H9 (cell line): ENCODE measurements at regions not wholly inside any gene's neighbourhood (a gene's known extent, or its start where the extent isn't known, plus 50 kb on each side); places are given as distances from the start of the nearest gene placed in this dataset.

Experiments used
- DNase-seq: peaks from one replicate; pipeline ENCODE4 v3.0.0-alpha.2; 2017
- H2AFZ ChIP-seq: one replicate; pipeline ENCODE4 v1.6.1; 2013; ENCODE audit warnings: mild to moderate bottlenecking, low read length, control low read depth, moderate library complexity
- H2AK5ac ChIP-seq: 2 replicates; pipeline ENCODE4 v1.6.1; 2013; ENCODE audit warnings: low read length, control low read depth, mixed read lengths; ENCODE audit not compliant: insufficient read length
- H2BK120ac ChIP-seq: one replicate; pipeline ENCODE4 v1.6.1; 2013; ENCODE audit warnings: low read depth, mild to moderate bottlenecking, low read length, control low read depth, inconsistent platforms; ENCODE audit not compliant: poor library complexity, severe bottlenecking
- H2BK12ac ChIP-seq: 2 replicates; pipeline ENCODE4 v1.6.1; 2013; ENCODE audit warnings: low read length, control low read depth, mixed read lengths, low read depth; ENCODE audit not compliant: insufficient read length
- H2BK15ac ChIP-seq: 2 replicates; pipeline ENCODE4 v1.6.1; 2013; ENCODE audit warnings: low read depth, low read length, control low read depth
- H2BK20ac ChIP-seq: one replicate; pipeline ENCODE4 v1.6.1; 2013; ENCODE audit warnings: low read depth, mild to moderate bottlenecking, low read length, control low read depth, inconsistent platforms; ENCODE audit not compliant: poor library complexity, severe bottlenecking
- H2BK5ac ChIP-seq: 2 replicates; pipeline ENCODE4 v1.6.1; 2013; ENCODE audit warnings: low read length, control low read depth, mixed read lengths; ENCODE audit not compliant: insufficient read length
- H3K14ac ChIP-seq: 2 replicates; pipeline ENCODE4 v1.6.1; 2013; ENCODE audit warnings: low read length, control low read depth; ENCODE audit not compliant: insufficient read depth
- H3K18ac ChIP-seq: 2 replicates; pipeline ENCODE4 v1.6.1; 2013; ENCODE audit warnings: low read depth, mild to moderate bottlenecking, mixed read lengths, low read length, control low read depth; ENCODE audit not compliant: insufficient read length
- H3K23ac ChIP-seq: 2 replicates; pipeline ENCODE4 v1.6.1; 2013; ENCODE audit warnings: low read length, control low read depth, mixed read lengths, low read depth; ENCODE audit not compliant: insufficient read length
- H3K23me2 ChIP-seq: 2 replicates; pipeline ENCODE4 v1.6.1; 2013; ENCODE audit warnings: low read depth, mild to moderate bottlenecking, mixed read lengths, low read length, control low read depth; ENCODE audit not compliant: insufficient read length, poor library complexity, severe bottlenecking
- H3K27ac ChIP-seq: 2 replicates; pipeline ENCODE4 v1.5.1; 2013; ENCODE audit warnings: low read length, control low read depth, mixed read lengths, low read depth; ENCODE audit not compliant: insufficient read length
- H3K27me3 ChIP-seq: 2 replicates; pipeline ENCODE4 v1.6.1; 2013; ENCODE audit warnings: low read length, control low read depth, inconsistent platforms; ENCODE audit not compliant: insufficient read depth
- H3K4ac ChIP-seq: 2 replicates; pipeline ENCODE4 v1.6.1; 2013; ENCODE audit warnings: low read depth, mild to moderate bottlenecking, control low read depth, inconsistent platforms, low read length, moderate library complexity
- H3K4me1 ChIP-seq: 2 replicates; pipeline ENCODE4 v1.6.1; 2013; ENCODE audit warnings: low read length, control low read depth, inconsistent platforms; ENCODE audit not compliant: insufficient read depth
- H3K4me2 ChIP-seq: 2 replicates; pipeline ENCODE4 v1.6.1; 2013; ENCODE audit warnings: low read length, control low read depth, mixed read lengths; ENCODE audit not compliant: insufficient read length, insufficient read depth
- H3K56ac ChIP-seq: 2 replicates; pipeline ENCODE4 v1.6.1; 2013; ENCODE audit warnings: low read depth, mild to moderate bottlenecking, mixed read lengths, low read length, control low read depth; ENCODE audit not compliant: insufficient read length
- H3K79me1 ChIP-seq: 2 replicates; pipeline ENCODE4 v1.6.1; 2013; ENCODE audit warnings: low read depth, mild to moderate bottlenecking, moderate library complexity, low read length, control low read depth, inconsistent platforms; ENCODE audit not compliant: insufficient read depth, poor library complexity, severe bottlenecking
- H3K79me2 ChIP-seq: 2 replicates; pipeline ENCODE4 v1.6.1; 2013; ENCODE audit warnings: low read length, control low read depth, inconsistent platforms; ENCODE audit not compliant: insufficient read depth
- H3K9ac ChIP-seq: 2 replicates; pipeline ENCODE4 v1.6.1; 2013; ENCODE audit warnings: low read length, control low read depth, mixed read lengths; ENCODE audit not compliant: insufficient read length; ENCODE audit errors: extremely low read depth
- H3K9me3 ChIP-seq: one replicate; pipeline ENCODE4 v1.6.1; 2013; ENCODE audit warnings: low read depth, low read length, inconsistent platforms; ENCODE audit not compliant: control insufficient read depth
- H3T11ph ChIP-seq: one replicate; pipeline ENCODE4 v1.6.1; 2013; ENCODE audit warnings: mild to moderate bottlenecking, low read length, control low read depth, inconsistent platforms
- H4K20me1 ChIP-seq: one replicate; pipeline ENCODE4 v1.6.1; 2013; ENCODE audit not compliant: control insufficient read depth, insufficient read length, insufficient read depth
- H4K5ac ChIP-seq: 2 replicates; pipeline ENCODE4 v1.6.1; 2013; ENCODE audit warnings: low read depth, mild to moderate bottlenecking, mixed read lengths, low read length, control low read depth; ENCODE audit not compliant: insufficient read length
- H4K8ac ChIP-seq: replicated peaks from 2 replicates; pipeline ENCODE4 v1.6.1; 2013; ENCODE audit warnings: low read length, control low read depth, mixed read lengths, low read depth; ENCODE audit not compliant: insufficient read length
- H4K91ac ChIP-seq: 2 replicates; pipeline ENCODE4 v1.6.1; 2013; ENCODE audit warnings: low read depth, mild to moderate bottlenecking, moderate library complexity, mixed read lengths, low read length, control low read depth; ENCODE audit not compliant: insufficient read length
- H3K27ac Mint-ChIP-seq, 3 experiments: 2 replicates in 2 of 3; 3 replicates in 1 of 3; pipeline ENCODE4 v1.8.0; 2020 to 2021; ENCODE audit warnings: mixed read lengths in 3 of 3, mild to moderate bottlenecking in 1 of 3, moderate library complexity in 1 of 3
- H3K27me3 Mint-ChIP-seq: 2 replicates; pipeline ENCODE4 v1.8.0; 2021; ENCODE audit warnings: low read depth, mild to moderate bottlenecking, moderate library complexity, mixed read lengths
- H3K36me3 Mint-ChIP-seq, 3 experiments: 2 replicates in 2 of 3; 3 replicates in 1 of 3; pipeline ENCODE4 v1.8.0; 2020 to 2021; ENCODE audit warnings: low read depth in 3 of 3, mixed read lengths in 3 of 3; ENCODE audit not compliant: insufficient read depth in 1 of 3
- H3K4me1 Mint-ChIP-seq, 2 experiments: 2 replicates each; pipeline ENCODE4 v1.8.0; 2020; ENCODE audit warnings: mixed read lengths in 2 of 2
- H3K4me3 Mint-ChIP-seq, 2 experiments: 2 replicates in 1 of 2; 3 replicates in 1 of 2; pipeline ENCODE4 v1.8.0; 2020 to 2021; ENCODE audit warnings: mild to moderate bottlenecking in 2 of 2, mixed read lengths in 2 of 2, moderate library complexity in 1 of 2
- H3K9me3 Mint-ChIP-seq, 2 experiments: 2 replicates in 1 of 2; 3 replicates in 1 of 2; pipeline ENCODE4 v1.8.0; 2020; ENCODE audit warnings: mild to moderate bottlenecking in 2 of 2, mixed read lengths in 2 of 2, moderate library complexity in 1 of 2
- WGBS: extraction: QIAGEN DNeasy Blood & Tissue Kit; methylation state at CpG from one replicate; pipeline ENCODE4 v1.1.7; 2013; ENCODE audit warnings: missing lambda C conversion rate, low lambda C conversion rate, mixed read lengths; ENCODE audit not compliant: insufficient read length; ENCODE audit errors: extremely low coverage; 5-methylcytosine and 5-hydroxymethylcytosine counted together
- TF ChIP-seq, protein P1 (sequence below): fragments of 200-600 bp; sonication (generic); conservative IDR thresholded peaks from 3 replicates; pipeline ENCODE4 v1.8.0; 2021; ENCODE audit warnings: antibody characterized with exemption, mild to moderate bottlenecking

DNA sequence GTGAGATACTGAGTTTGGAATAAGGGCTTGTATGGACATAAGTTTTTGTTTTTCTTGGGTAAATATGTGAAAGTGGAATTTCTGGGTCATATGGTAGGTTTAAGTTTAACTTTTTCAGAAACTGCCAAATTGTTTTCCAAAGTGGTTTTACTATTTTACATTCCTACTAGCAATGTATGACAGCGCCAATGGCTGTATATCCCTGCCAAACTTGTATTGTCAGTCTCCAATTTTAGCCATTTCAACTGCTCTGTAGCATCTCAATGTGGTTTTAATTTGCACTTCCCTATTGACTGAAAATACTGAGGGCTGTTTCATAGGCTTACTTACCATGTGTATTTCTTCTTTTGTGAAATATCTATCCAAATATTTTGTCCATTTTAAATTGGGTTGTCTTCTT is 90.5 kb upstream of the ZNF32 start:
- H3K27ac Mint-ChIP-seq, result no peak overlapping the region
- Histone ChIP-seq H3K9me3 (no peaks in the 10 kb centered on the region), H2AK5ac (no peak overlapping the region), H3K79me1 (no peaks in the 10 kb centered on the region), H3T11ph (no peak overlapping the region), H3K4ac (no peak overlapping the region), H3K14ac (no peak overlapping the region), H3K23me2 (no peaks in the 10 kb centered on the region), H3K27ac (no peak overlapping the region), H3K4me1 (no peaks in the 10 kb centered on the region), H4K5ac (no peak overlapping the region), H4K20me1 (no peaks in the 10 kb centered on the region), H3K27me3 (no peaks in the 10 kb centered on the region), H2AFZ (no peak overlapping the region), H4K91ac (no peak overlapping the region), H3K4me2 (no peak overlapping the region), H2BK12ac (no peak overlapping the region), H2BK120ac (no peak overlapping the region), H2BK15ac (no peak overlapping the region), H3K79me2 (no peaks in the 10 kb centered on the region), H3K18ac (no peak overlapping the region), H3K56ac (no peak overlapping the region), H3K9ac (no peak overlapping the region), H3K23ac (no peak overlapping the region), H2BK20ac (no peak overlapping the region), H4K8ac (no peak overlapping the region), H2BK5ac (no peak overlapping the region)
- H3K4me1 Mint-ChIP-seq, result peaks cover 0 to 4% of the 10 kb centered on the region in 2 experiments; a peak in 1 of 4 replicates
- no peak overlapping the region for H3K4me3 Mint-ChIP-seq
- H3K36me3 Mint-ChIP-seq, result no peaks in the 10 kb centered on the region
- no CpG with 5 or more reads among the region's 1 CpG for WGBS
- peaks cover 10% of the 10 kb centered on the region for H3K27me3 Mint-ChIP-seq
- DNase-seq, result no peak
- TF ChIP-seq, protein P1, sequence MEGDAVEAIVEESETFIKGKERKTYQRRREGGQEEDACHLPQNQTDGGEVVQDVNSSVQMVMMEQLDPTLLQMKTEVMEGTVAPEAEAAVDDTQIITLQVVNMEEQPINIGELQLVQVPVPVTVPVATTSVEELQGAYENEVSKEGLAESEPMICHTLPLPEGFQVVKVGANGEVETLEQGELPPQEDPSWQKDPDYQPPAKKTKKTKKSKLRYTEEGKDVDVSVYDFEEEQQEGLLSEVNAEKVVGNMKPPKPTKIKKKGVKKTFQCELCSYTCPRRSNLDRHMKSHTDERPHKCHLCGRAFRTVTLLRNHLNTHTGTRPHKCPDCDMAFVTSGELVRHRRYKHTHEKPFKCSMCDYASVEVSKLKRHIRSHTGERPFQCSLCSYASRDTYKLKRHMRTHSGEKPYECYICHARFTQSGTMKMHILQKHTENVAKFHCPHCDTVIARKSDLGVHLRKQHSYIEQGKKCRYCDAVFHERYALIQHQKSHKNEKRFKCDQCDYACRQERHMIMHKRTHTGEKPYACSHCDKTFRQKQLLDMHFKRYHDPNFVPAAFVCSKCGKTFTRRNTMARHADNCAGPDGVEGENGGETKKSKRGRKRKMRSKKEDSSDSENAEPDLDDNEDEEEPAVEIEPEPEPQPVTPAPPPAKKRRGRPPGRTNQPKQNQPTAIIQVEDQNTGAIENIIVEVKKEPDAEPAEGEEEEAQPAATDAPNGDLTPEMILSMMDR, result no peak
- H3K9me3 Mint-ChIP-seq, result no peaks in the 10 kb centered on the region
